PC-3 (cell line): ENCODE measurements at regions not wholly inside any gene's neighbourhood (a gene's known extent, or its start where the extent isn't known, plus 50 kb on each side); places are given as distances from the start of the nearest gene placed in this dataset.

Source experiments
- CTCF ChIP-seq: fragments of 300-600 bp; sonication (generic); conservative IDR thresholded peaks from 2 replicates; pipeline ENCODE4 v1.5.1; 2017; ENCODE audit warnings: antibody characterized with exemption, low read depth, mild to moderate bottlenecking, low read length
- EZH2 ChIP-seq: fragments of 300-600 bp; sonication (generic); IDR thresholded peaks from one replicate; pipeline ENCODE4 v1.6.1; 2017; ENCODE audit warnings: antibody characterized with exemption, mild to moderate bottlenecking, low read length; ENCODE audit not compliant: unreplicated experiment
- EZH2phosphoT487 ChIP-seq: fragments of 300-600 bp; sonication (generic); IDR thresholded peaks from 2 replicates; pipeline ENCODE4 v1.6.1; 2018; ENCODE audit warnings: mild to moderate bottlenecking, antibody characterized with exemption, low read length, borderline replicate concordance

- no peak for TF ChIP-seq CTCF
- TF ChIP-seq EZH2, result no peak
- TF ChIP-seq EZH2phosphoT487, result no peak
Measured at GRCh38 chr4:18756671-18757070, 735.1 kb upstream of the LCORL start.
